ENCODE measurements at regions not wholly inside any gene's neighbourhood (a gene's known extent, or its start where the extent isn't known, plus 50 kb on each side); places are given as distances from the start of the nearest gene placed in this dataset.

GRCh38 chr1:57927003-57927402, 503.1 kb upstream of the DAB1 start:
- Mint-ChIP-seq H3K27ac (no peak overlapping the region), H3K9me3 (peaks cover 53% of the 10 kb centered on the region), H3K4me1 (ENCODE audit: low read depth) (no peaks in the 10 kb centered on the region), H3K27me3 (ENCODE audit: insufficient read depth) (no peaks in the 10 kb centered on the region; the same call in 1 of the 2 replicates), H3K36me3 (ENCODE audit: low read depth) (no peaks in the 10 kb centered on the region; the same call in 1 of the 2 replicates), H3K4me3 (no peak overlapping the region)
- DNase-seq, result no peak
- TF ChIP-seq, protein P1, sequence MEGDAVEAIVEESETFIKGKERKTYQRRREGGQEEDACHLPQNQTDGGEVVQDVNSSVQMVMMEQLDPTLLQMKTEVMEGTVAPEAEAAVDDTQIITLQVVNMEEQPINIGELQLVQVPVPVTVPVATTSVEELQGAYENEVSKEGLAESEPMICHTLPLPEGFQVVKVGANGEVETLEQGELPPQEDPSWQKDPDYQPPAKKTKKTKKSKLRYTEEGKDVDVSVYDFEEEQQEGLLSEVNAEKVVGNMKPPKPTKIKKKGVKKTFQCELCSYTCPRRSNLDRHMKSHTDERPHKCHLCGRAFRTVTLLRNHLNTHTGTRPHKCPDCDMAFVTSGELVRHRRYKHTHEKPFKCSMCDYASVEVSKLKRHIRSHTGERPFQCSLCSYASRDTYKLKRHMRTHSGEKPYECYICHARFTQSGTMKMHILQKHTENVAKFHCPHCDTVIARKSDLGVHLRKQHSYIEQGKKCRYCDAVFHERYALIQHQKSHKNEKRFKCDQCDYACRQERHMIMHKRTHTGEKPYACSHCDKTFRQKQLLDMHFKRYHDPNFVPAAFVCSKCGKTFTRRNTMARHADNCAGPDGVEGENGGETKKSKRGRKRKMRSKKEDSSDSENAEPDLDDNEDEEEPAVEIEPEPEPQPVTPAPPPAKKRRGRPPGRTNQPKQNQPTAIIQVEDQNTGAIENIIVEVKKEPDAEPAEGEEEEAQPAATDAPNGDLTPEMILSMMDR (IDR thresholded peaks at IDR 0.05), result no peak

DNA sequence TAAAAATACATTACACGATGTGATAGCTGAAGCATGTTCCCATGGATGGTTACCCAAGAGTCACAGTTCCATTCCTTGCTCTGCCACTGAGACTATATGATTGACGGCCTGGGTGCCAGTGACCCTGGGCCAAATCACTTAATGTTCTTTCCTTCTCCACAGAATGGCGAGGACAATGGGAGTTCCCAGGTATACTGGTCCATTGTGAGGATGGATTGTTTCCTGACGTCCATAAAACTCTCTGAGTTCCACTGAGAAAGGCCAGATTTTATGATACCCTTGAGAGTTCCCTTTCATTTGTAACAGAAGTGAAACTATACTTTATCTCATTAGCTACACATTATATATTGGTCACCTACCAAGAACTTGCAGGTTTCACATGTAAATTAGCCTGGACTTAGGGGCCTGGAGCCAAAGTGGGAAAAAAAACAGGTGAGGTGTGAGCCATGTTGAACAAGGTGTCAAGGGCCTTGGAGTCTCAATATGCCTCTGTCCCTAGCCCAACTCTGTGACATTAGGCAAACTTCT, 502.2 kb upstream of the DAB1 start:
- no peak overlapping the region for H3K4me3 Mint-ChIP-seq
- no peaks in the 10 kb centered on the region for H3K4me1 Mint-ChIP-seq (ENCODE audit: low read depth)
- TF ChIP-seq, protein P1 (IDR thresholded peaks at IDR 0.05), result no peak
- peaks cover 55% of the 10 kb centered on the region for H3K9me3 Mint-ChIP-seq
- H3K27ac Mint-ChIP-seq, result no peak overlapping the region
- no peaks in the 10 kb centered on the region; the same call in 1 of the 2 replicates for H3K36me3 Mint-ChIP-seq (ENCODE audit: low read depth)
- DNase-seq, result no peak
- H3K27me3 Mint-ChIP-seq (ENCODE audit: insufficient read depth), result no peaks in the 10 kb centered on the region; the same call in 1 of the 2 replicates

- Mint-ChIP-seq H3K4me1 (ENCODE audit: low read depth) (no peaks in the 10 kb centered on the region), H3K9me3 (peaks cover 59% of the 10 kb centered on the region), H3K27me3 (ENCODE audit: insufficient read depth) (no peaks in the 10 kb centered on the region; the same call in 1 of the 2 replicates), H3K36me3 (ENCODE audit: low read depth) (no peaks in the 10 kb centered on the region; the same call in 1 of the 2 replicates), H3K27ac (no peak overlapping the region), H3K4me3 (no peak overlapping the region)
- TF ChIP-seq, protein P1 (IDR thresholded peaks at IDR 0.05), result no peak
- DNase-seq, result no peak
Measured at GRCh38 chr1:57925226-57925625, 501.4 kb upstream of the DAB1 start.

- H3K36me3 Mint-ChIP-seq (ENCODE audit: low read depth), result no peaks in the 10 kb centered on the region; the same call in 1 of the 2 replicates
- H3K27ac Mint-ChIP-seq, result no peak overlapping the region
- peaks cover 46% of the 10 kb centered on the region for H3K9me3 Mint-ChIP-seq
- H3K4me1 Mint-ChIP-seq (ENCODE audit: low read depth), result no peaks in the 10 kb centered on the region
- H3K27me3 Mint-ChIP-seq (ENCODE audit: insufficient read depth), result no peaks in the 10 kb centered on the region; the same call in 1 of the 2 replicates
- H3K4me3 Mint-ChIP-seq, result no peak overlapping the region
- TF ChIP-seq, protein P1 (IDR thresholded peaks at IDR 0.05), result no peak
- no peak for DNase-seq
Measured at GRCh38 chr1:57922130-57922529, 498.3 kb upstream of the DAB1 start.

- peaks cover 42% of the 10 kb centered on the region for H3K9me3 Mint-ChIP-seq
- TF ChIP-seq, protein P1 (IDR thresholded peaks at IDR 0.05), result no peak
- no peaks in the 10 kb centered on the region for H3K27me3 Mint-ChIP-seq (ENCODE audit: insufficient read depth)
- H3K4me1 Mint-ChIP-seq (ENCODE audit: low read depth), result no peaks in the 10 kb centered on the region
- no peak overlapping the region for H3K4me3 Mint-ChIP-seq
- DNase-seq, result no peak
- H3K36me3 Mint-ChIP-seq (ENCODE audit: low read depth), result no peaks in the 10 kb centered on the region
- no peak overlapping the region for H3K27ac Mint-ChIP-seq
Measured at GRCh38 chr1:57916041-57916440, 492.2 kb upstream of the DAB1 start.

Data from HFFc6 (cell line).